B cell (primary cell): ENCODE measurements at regions not wholly inside any gene's neighbourhood (a gene's known extent, or its start where the extent isn't known, plus 50 kb on each side); places are given as distances from the start of the nearest gene placed in this dataset.

ENCODE experiments used
- EZH2 ChIP-seq: IDR thresholded peaks from 2 replicates; pipeline ENCODE4 v1.6.1; 2012; ENCODE audit warnings: borderline replicate concordance, low read depth, mild to moderate bottlenecking, moderate library complexity, low read length; ENCODE audit not compliant: insufficient read depth, poor library complexity, severe bottlenecking
- TF ChIP-seq, protein P1 (sequence below): fragments of 200-600 bp; IDR thresholded peaks from one replicate; pipeline ENCODE4 v1.8.0; 2022; ENCODE audit warnings: antibody characterized with exemption, mild to moderate bottlenecking

DNA sequence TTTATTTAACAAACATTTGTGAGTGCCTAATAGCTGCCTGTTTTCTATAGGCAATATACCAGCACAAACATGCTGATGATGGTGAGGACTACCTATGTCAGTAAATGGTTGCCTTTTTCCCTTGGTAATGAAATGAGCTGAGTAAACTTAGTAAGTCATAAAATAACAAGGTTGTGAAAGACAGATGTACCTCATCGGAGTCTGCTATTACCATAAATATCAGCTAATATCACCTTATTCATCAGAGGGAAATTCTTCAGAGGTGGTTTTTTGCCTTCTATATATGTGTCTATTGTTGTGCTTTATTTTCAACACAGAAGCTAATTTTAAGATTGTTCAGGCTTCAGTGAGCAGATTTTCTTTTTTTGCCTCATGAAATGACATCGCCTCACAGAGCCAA lies 1040.5 kb downstream of the DTWD2 start:
- no peak for TF ChIP-seq EZH2
- TF ChIP-seq, protein P1, sequence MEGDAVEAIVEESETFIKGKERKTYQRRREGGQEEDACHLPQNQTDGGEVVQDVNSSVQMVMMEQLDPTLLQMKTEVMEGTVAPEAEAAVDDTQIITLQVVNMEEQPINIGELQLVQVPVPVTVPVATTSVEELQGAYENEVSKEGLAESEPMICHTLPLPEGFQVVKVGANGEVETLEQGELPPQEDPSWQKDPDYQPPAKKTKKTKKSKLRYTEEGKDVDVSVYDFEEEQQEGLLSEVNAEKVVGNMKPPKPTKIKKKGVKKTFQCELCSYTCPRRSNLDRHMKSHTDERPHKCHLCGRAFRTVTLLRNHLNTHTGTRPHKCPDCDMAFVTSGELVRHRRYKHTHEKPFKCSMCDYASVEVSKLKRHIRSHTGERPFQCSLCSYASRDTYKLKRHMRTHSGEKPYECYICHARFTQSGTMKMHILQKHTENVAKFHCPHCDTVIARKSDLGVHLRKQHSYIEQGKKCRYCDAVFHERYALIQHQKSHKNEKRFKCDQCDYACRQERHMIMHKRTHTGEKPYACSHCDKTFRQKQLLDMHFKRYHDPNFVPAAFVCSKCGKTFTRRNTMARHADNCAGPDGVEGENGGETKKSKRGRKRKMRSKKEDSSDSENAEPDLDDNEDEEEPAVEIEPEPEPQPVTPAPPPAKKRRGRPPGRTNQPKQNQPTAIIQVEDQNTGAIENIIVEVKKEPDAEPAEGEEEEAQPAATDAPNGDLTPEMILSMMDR = no peak
